CD4-positive, alpha-beta T cell treated with Interleukin-15 for 4 hours (primary cell): ENCODE measurements at regions not wholly inside any gene's neighbourhood (a gene's known extent, or its start where the extent isn't known, plus 50 kb on each side); places are given as distances from the start of the nearest gene placed in this dataset.
"Not testable (repeated sequence)": the region's sequence is repeated elsewhere in the genome, so short reads cannot be mapped to it uniquely, and the experiment has no call there.

ENCODE experiments used
- DNase-seq: peaks from one replicate; pipeline ENCODE4 v3.0.0-alpha.2; 2020; ENCODE audit warnings: low spot score

DNA sequence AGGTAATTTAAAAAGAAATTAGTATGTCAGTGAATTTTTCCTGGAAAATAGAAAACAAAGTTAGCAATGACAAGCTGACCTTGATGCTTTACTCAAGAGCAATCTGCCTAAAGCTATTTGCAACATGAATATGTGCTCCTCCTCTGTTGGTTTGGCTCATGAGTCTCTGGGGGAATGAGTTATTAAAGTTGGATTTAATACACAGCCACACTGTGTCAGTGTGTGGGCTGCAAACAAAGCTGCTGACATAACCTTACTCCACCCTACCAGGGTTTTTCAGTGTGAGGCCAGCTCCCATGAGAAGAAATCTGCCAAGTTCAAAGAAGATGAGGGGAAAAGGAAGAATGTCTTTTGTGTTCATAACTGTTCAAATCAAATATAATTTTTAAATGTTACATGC is 280.5 kb downstream of the TLL1 start:
- no peak for DNase-seq

DNA sequence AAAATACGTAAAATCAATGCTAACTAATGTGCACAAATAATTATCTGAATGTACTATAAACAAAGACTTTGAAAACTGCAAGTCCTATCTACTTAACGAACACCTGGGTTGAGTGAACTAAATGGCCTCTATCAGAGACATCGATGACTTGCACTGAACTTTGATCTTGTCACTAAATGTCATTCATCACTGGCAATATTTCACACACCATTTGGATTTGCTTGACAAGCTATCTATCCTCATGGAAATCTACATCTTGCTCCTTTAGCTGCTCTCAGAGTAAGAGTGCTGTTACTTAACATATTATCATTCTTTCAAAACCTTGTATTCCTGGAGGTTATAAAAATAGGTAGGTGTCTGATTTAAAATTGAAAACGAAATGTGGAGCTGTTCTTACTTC is 289.3 kb downstream of the TLL1 start:
- DNase-seq, result no peak

DNA sequence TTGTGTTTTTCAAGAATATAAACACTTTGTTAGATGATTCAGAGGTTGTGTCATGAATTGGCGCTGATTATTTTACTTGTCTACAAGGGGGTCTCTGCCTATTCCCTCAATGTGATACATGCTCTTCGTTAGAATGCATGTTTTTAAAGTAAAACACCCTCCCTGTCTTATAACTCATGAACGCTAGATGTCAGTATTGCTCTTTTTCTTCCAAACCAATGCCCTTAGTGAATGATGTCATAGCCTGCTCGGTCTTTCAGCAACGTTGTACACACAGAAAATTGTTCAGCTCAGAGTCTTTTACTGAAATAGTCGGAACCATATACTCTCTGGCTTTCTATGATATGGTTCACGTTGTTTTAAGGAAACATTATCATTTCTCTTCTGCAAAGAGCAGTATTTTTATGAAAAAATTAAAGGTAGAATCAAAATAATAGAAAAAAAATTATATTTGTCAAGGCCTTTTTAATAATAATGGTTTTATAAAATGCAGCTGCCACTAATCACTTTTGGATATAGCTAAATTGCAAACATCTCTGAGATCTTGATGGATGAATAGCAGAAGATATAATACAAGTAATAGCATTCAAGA is 292.9 kb downstream of the TLL1 start:
- peak; percentile 43 for DNase-seq

DNA sequence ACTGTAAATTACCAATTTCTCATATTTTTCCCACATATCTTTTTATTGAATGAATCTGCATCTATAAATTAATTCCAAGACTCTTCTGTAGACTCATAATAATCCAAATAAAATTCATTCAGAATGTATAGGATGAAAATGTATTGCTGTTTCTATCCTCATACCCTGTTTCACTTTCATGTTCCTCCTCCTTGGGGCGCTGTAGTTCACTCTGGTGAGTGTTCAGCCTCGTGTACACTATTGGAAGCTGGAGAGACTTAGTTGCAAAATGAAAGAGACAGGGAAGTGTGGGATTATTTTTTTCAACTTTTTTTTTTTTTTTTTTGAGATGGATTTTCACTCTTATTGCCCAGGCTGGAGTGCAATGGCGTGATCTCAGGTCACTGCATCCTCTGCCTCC is 296.1 kb downstream of the TLL1 start:
- no peak for DNase-seq

DNA sequence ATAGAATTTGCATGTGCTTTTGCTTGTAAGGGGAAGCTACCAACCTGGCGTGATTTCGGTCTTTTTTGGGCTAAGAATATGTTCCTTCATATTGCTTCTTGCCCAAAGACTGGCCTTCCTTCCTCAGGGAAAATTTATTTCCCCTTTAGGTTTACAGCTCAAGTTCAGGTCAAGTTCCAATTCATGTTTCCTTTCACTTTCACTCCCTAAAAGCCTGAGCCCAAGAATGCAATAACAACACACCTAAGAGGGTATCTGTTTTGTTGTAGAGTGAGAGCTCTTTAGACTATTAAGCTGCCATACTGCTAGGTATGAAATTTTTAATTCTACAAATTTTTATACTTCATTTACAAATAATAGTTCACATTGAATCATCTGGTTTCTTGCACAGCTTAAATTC is 299.6 kb downstream of the TLL1 start:
- DNase-seq, result no peak

DNA sequence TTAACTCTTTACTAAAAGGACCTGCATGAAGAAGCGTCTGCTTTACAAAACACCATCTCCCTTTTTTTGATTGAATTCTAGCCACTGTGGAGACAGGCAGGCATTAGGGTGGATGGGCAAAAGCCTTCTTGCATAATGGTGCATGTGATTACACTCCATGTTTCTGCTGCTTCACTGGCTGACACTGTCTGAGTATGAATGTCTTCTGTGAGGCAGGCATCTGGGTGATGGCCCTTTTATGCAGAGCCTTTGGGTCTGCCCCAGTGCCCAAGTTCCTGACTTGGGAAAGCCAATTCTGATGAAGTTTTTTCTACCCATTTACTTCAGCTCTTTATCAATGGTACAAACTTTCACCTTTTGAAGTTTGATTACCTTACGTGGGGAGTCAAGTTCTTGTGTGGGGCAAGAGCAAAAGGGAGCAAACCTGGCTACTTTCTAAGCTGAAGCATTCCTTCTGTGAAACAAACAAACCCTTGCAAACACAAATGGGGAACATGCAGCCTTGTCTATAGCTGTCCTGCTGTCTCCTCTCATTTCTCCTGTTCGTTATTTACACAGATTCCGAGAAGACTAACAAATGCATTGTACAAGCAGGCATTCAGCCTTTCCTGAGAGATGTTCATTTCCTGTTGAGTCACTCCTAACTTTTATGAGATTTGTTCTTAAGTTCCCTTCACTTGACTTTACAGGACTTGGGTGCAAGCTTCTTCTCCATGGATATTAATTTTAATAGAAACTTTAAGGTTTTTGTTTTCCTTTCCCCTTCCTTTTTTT is 301.9 kb downstream of the TLL1 start:
- no peak for DNase-seq

DNA sequence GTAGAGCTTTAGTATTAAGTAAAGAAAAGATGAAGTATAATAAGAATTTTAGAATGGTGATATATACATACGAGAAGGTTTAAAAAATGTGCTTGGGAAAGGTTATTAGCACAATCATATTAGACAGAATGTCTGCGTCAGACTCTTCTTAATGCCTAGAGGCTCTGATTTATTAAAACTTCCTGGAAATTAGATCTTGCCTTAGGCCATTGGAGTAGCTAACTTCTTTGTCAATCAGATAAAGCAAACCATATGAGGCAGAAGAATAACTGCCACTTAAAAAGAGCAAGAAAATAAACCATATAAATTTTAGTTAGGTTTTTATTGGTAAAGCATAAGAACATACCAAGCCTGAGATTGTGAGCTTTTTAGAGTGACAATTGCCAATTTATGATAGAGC is 309.1 kb downstream of the TLL1 start:
- DNase-seq, result no peak

DNA sequence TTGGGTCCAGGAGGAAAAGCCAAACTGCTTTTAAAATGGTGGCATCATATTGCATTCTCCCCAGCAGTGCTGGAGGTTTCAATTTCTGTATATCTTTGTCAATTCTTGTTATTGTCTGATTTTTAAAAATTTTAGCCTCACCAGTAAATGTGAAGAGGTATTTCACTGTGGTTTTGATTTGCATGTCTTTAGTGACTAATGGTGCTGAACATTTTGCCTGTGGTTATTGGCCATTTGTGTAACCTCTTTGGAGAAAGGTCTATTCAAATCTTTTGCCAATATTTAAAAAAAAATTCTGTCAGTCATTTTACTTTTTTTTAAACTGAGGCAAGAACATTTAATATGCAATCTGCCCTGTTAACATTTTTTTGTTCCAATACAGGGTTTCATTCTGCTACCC is 322.1 kb downstream of the TLL1 start:
- no peak for DNase-seq

DNA sequence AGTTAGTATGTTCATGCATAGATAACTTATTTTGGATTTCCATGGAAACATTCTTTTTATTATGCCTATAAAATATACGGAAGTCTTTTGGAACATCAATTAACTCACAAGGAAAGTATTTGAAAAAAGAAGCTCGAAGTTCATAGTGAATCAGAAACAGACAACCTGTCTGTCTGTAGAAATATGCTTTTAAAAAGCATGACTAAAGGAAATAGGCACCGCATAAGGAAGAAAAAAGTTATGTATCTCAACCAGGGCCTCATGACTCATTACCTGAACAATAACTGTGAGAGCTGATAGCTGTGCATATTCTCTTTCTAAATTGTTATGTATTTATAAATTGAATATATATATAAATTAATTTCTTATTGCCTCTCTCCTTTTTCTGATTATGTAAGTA is 324.1 kb downstream of the TLL1 start:
- no peak for DNase-seq

DNA sequence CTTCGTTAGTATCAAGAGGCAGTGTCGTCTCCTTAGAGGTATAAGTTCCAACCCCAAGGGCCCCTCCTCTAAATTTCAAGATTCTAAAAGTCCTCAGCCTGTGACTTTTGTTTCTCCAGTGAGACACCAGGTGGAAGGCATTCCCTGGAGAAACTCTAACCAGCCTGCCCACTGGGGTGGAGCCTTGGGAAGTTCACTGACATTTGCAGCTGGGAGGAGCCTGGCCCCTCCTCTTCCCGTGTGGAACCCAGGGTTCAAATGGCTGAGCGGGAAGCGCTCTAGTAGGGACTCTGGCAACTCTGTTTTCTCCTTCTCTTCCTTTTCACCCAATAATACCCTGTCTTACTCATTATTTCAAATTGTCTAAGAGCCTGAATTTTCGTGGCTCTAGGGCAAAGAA is 325.0 kb downstream of the TLL1 start:
- DNase-seq, result no peak

DNA sequence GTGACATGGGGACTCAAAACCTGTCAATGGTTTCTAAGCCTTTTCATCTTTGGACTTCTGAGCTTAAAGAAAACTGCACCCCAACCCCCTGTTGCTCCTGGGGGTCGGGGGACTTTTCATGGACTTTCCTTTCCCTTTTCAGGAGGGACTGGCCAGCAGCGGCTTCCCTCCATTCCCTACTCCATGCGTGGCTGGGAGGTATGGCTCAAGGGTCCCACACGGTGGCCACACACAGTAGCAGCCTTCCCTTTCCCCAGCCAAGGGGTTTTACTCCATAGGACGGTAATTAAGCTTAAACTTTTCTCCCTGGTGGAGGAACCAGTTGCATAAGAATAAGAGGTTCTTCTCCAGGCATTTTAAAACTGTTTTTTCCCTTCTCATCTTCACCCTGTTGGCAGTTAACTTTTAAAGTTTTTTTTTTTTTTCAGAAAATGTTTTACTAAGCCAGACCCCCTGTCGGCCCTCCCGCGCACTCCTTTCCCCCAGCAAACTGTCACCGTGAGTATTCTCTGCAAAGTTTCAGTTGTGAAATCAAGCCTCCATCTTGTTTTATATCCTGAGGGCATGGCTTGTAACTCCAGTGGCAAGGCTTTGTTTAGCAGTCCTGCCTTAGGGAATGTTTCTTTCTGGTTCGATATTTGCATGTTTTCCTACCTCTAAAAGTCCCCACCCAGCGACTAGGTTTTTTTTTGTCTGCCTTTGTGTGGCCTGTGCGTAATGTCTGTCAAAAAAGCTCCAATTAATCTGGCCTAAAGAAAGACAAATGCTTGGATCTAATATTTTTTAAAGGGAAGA is 325.7 kb downstream of the TLL1 start:
- no peak for DNase-seq

DNA sequence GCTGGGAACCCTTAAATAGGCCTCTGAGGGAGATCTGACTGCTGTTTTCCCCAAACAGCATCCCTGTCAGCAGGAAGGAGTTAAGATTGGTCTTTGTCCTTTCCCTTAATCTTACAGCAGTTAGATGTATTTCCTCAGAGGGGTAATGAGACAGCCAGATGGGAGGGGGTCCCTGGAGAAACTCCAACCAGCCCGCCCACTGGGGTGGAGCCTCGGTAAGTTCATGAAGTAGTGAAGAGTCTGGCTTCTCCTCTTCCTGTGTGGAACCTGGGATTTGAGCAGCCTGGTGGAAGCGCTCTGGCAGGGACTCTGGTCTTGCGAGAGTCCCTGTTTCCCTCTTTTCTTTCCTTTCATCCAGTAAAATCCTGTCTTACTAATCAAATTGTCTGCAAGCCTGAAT is 330.0 kb downstream of the TLL1 start:
- DNase-seq, result no peak

DNA sequence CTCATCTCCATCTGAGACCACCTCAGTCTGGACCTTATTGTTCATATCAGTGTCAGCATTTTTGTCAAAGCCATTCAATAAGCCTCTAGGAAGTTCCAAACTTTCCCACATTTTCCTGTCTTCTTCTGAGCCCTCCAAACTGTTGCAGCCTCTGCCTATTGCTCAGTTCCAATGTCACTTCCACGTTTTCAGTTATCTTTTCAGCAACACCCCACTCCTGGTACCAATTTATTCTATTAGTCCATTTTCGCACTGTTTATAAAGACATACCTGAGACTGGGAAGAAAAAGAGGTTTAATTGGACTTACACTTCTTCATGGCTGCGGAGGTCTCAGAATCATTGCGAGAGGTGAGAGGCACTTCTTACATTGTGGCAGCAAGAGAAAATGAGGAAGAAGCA is 339.3 kb downstream of the TLL1 start:
- DNase-seq, result not testable (repeated sequence)

DNA sequence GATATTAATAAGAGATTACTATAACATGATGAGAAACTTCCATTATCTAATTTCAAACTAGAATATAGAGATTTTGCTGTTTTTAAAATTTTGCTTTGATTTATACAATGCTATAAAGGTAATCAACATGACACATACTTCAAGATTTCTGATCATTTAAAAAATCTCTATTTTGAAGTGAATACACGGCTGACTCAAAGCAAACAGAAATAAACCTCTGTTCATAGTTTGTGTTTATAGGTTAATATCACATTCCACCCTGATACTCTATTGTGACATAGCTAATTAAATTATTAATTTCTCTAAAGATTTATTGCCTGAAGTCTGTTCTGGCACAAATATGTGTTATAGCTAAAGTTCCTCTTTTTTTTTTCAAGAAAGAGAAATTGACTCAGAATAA is 349.2 kb downstream of the TLL1 start:
- DNase-seq, result no peak

DNA sequence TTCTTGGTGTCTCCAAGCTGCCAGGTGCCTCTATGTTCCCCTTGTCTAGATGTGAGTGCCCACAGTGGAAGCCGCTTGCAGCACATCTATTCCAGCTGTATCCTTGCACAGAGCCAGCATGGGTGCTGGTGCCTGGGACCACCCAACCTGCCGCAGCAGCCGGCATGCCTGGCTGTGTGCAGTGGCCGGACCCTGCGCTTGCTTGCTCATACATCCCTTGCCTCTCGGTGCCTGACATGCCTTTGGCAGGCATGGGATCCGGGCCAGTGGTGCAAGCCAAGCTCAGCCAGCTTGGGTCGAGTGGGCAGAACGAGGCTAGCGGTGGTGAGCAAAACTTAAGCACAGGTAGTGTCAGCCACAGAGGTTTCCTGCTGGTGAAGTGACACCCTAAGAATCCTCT is 355.1 kb downstream of the TLL1 start:
- DNase-seq, result no peak

DNA sequence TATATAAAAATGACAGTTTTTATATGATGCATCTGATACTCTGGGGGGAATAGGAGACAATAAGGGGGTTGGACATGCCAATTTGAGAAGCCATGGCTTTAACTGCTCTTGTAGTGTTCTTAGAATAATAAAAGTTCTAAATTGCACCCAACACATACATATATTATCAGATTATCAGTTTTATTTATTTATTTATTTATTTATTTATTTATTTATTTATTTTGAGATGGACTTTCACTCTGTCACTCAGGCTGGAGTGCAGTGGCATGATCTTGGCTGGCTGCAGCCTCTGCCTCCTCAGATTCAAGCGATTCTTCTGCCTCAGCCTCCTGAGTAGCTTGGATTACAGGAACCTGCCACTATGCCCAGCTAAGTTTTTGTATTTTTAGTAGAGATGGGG is 356.8 kb downstream of the TLL1 start:
- DNase-seq, result no peak

DNA sequence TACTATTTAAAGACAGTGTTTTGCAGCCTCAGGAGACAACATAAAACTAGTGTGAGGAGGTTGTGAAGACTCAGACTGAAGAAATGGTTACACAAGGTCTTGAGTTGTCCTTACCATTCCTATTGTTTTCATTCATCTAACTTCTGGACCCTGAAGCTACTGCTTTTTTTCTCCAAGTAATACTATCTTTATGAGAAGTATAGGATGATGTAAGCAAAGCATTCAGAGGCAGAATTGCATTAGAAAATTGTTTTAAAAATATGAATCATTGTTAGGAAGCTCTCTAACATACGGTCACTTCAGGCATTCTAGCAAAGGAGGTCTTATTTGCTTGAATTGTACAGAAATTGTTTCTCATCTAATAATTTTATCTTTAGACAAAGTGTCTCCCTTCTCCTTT is 357.8 kb downstream of the TLL1 start:
- DNase-seq, result no peak

DNA sequence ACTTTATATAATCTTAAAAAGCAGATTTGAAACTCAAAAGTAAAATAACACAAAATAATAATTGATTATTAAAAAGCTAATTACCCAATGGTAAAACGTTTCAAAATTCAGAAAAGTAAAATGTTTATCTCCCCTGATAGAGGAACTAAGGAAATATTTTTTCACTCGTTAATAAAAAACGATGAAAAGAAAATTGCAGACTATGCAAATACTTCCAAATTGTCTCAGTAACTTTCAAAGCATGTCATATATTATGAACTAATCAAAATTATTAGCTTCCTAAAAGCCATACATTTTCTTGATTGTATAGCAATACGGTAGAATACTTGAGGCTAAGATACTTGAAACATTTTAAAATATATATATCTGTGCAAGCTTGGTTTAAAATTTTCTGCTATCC is 366.3 kb downstream of the TLL1 start:
- DNase-seq, result no peak

DNA sequence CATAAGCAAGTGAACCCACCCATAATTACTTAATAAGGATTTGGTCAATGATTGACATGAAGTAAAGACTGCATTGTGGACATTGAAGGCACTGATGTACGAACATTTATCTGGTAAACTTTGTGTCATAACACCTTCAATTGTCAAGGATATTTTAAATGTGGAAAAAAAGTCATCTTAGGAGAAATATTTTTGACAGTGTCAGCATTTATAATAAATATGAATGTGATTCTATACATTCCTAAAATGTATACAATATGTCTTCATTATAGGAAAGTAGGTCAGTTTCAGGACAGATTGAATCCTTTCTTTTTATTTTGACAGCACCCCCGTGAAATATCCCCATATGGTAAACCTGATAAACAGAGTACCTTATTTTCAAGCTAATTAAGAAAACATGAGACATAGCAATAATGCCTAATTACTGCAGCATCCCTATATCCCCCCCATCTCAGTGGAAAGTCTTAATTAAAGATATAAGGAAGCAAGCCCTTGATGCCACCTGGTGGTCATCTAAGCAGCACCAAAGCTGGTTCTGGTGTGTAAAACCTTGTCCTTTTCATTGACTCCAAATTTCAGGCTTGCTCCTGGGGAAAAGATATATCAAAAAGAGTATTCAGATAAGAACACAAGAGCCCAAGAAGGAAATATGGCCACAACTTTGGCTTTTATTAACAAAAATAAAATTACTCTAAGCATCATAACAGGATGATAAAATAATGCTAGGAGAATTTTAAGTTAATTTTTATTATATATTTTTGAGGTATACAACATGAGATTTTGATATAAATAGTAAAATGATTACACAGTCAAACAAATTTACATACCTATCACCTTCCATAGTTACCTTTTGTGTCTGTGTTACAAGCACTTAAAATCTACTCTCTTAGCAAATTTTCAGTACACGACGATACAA is 379.7 kb downstream of the TLL1 start:
- DNase-seq, result no peak

DNA sequence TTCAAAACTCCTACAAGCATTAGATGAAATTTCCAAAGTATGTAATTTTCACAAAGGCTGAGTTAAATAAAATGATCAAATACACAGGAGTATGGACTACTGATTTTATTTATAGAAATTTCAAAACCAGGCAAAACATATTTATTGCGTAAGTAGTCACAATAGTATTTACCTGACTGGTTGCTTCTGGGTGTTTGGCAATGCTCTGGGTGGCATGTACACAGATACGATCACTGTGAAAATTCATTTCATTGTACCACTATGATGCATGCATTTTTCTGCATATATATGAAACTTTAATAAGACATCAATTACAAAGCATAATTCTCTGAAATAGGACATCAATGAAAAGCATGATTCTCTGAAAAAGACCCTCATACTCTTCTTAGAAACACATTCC is 384.2 kb downstream of the TLL1 start:
- no peak for DNase-seq

DNA sequence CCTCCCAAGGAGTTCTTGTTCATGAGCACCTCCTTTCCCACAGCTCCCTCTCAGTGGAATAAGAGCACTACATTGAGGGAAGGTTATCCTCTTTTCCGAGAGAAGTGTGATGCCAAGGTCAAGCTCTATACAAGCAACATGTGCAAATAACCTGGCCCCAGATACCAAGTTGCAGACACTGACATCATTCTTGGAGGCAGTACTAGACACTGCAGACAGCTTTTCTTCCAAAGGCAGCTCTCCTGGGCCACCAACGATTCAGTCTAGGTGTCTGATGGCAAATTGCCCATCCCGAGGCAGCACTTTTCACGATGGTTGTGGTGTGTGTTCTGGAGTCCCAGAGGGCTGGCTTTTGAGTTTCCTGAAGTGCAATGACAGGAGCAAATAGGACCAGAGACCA is 384.9 kb downstream of the TLL1 start:
- DNase-seq, result no peak

DNA sequence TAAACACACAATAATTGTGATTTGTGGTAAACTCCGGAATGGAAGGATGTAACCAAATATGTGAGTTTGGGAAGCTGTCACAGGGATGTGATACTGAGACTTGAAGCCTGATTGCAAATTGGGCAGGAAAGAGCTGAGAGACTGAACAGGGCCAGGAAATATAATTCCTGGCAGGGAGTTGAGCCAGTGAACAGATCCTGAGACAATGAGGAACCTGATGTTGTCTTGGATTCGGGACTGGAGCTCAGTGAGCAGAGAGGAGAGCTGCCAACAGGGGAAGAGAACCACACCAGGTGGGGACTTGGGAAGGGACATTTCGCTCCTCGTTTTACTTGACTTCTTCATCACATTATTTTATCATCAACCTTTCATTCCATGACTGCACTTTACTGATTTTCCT is 386.0 kb downstream of the TLL1 start:
- DNase-seq, result no peak
